Lung (tissue), 9 donors: ENCODE measurements at regions not wholly inside any gene's neighbourhood (a gene's known extent, or its start where the extent isn't known, plus 50 kb on each side); places are given as distances from the start of the nearest gene placed in this dataset.
"Not testable (repeated sequence)": the region's sequence is repeated elsewhere in the genome, so short reads cannot be mapped to it uniquely, and the experiment has no call there.

Experiments
- ATAC-seq: fragments of 200-7000 bp; cut with Tn5 transposase; one replicate; pipeline ENCODE4 v1.9.1; 2020; ENCODE audit warnings: moderate number of reproducible peaks; ENCODE audit not compliant: insufficient read depth, low FRiP score
- DNase-seq, 3 donors: peaks; one replicate each; pipeline ENCODE4 v3.0.0-alpha.2; 2013 to 2017
- H3K27ac ChIP-seq, 2 donors: one replicate each; pipeline ENCODE4 v1.5.1; 2013; ENCODE audit warnings: mild to moderate bottlenecking in 2 of 2, moderate library complexity in 2 of 2, control low read depth in 1 of 2, inconsistent platforms in 1 of 2, low read depth in 1 of 2, low read length in 1 of 2
- H3K27me3 ChIP-seq, 3 donors: one replicate each; pipeline ENCODE4 v1.5.1; 2013; ENCODE audit warnings: low read length in 2 of 3; ENCODE audit not compliant: control insufficient read depth in 3 of 3, insufficient read depth in 3 of 3
- H3K36me3 ChIP-seq, 4 donors: one replicate each; pipeline ENCODE4 v1.5.1; 2013; ENCODE audit warnings: low read length in 4 of 4, mild to moderate bottlenecking in 1 of 4, moderate library complexity in 1 of 4; ENCODE audit not compliant: control insufficient read depth in 4 of 4, insufficient read depth in 4 of 4
- H3K4me1 ChIP-seq, 5 donors: one replicate each; pipeline ENCODE4 v1.5.1; 2013; ENCODE audit warnings: low read length in 5 of 5, mild to moderate bottlenecking in 2 of 5, moderate library complexity in 1 of 5; ENCODE audit not compliant: control insufficient read depth in 5 of 5, insufficient read depth in 5 of 5
- H3K4me3 ChIP-seq: one replicate; pipeline ENCODE4 v1.5.1; 2013; ENCODE audit warnings: mild to moderate bottlenecking, control low read depth, moderate library complexity
- H3K9ac ChIP-seq, 2 donors: one replicate each; pipeline ENCODE4 v1.5.1; 2013; ENCODE audit warnings: low read length in 2 of 2, control low read depth in 1 of 2; ENCODE audit not compliant: insufficient read depth in 1 of 2
- H3K9me3 ChIP-seq, 4 donors: one replicate each; pipeline ENCODE4 v1.5.1; 2013; ENCODE audit warnings: low read length in 3 of 4, mild to moderate bottlenecking in 1 of 4, moderate library complexity in 1 of 4; ENCODE audit not compliant: control insufficient read depth in 4 of 4, insufficient read depth in 3 of 4
- WGBS, 2 donors: extraction: QIAGEN DNeasy Blood & Tissue Kit; methylation state at CpG; one replicate each; pipeline ENCODE4 v1.1.7; 2013; 5-methylcytosine and 5-hydroxymethylcytosine counted together
- donor health status: Bipolar disorder and iron deficiency.
- donor health status: healthy.
- donor health status: DM: yes; HTN: yes; CAD: no.

DNA sequence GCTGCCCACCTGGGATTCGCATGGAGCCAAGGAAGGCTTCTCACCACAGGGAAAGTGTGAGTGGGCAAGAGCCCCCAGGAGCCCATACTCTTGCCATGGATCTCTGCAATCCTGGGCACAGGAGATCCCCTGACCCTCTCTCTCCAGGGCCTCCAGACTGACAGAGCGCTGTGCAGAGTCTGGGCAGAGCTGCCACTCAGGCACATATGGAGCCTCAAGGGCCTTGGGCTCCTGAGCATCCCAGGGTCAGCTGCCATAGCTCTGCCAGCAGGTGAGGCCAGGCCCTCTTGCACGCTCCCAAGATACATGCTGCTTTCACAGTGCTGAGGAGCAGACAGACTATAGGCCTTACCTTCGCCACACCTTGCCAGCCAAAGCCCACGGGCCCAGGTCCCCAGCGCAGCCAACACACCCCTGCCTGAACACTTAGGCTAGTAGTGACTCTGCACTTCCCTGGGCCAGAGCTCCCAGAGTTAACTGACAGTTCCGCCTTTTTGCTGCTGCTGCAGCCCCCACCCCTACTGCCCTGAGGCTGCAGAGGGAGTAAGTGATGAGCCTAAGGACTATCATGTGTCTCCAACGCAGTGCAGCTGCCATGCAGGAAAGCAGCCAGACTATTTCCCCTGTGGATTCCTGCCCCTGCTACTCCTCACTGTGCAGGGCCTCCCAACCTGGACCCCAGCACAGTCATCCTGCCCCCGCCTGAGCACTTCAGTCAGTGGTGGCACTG, 323.2 kb downstream of the SPATA31A1 start:
- H3K27me3 ChIP-seq, H3K36me3 ChIP-seq, DNase-seq, H3K9me3 ChIP-seq, H3K4me3 ChIP-seq, H3K27ac ChIP-seq, H3K9ac ChIP-seq, ATAC-seq, H3K4me1 ChIP-seq: not testable (repeated sequence)
- no CpG with 5 or more reads among the region's 9 CpGs for WGBS, 2 donors

DNA sequence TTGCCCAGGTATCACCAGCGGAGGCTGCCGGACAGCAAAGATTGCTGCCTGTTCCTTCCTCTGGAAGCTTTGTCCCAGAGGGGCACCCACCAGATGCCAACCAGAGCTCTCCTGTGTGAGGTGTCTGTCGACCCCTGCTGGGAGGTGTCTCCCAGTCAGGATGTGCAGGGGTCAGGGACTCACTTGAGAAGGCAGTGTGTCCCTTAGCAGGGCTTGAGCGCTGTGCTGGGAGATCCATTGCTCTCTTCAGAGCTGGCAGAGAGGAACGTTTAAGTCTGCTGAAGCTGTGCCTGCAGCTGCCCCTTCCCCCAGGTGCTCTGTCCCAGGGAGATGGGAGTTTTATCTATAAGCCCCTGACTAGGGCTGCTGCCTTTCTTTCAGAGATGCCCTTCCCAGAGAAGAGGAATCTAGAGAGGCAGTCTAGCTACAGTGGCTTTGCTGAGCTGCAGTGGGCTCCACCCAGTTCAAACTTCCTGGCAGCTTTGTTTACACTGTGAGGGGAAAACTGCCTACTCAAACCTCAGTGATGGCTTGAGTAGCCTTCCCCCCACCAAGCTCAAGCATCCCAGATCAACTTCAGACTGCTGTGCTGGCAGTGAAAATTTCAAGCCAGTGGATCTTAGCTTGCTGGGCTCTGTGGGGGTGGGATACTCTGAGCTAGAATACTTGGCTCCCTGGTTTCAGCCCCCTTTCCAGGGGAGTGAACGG, 325.4 kb downstream of the SPATA31A1 start:
- H3K27ac ChIP-seq, H3K27me3 ChIP-seq, H3K9me3 ChIP-seq, ATAC-seq, H3K36me3 ChIP-seq, H3K4me1 ChIP-seq, H3K4me3 ChIP-seq, H3K9ac ChIP-seq, DNase-seq: not testable (repeated sequence)
- WGBS, 2 donors = 61% methylated on average over 2 of the region's 6 CpGs; no CpG with 5 or more reads in 1 of the 2 donors

- not testable (repeated sequence) for H3K9ac ChIP-seq, H3K27ac ChIP-seq, DNase-seq, H3K4me1 ChIP-seq, H3K27me3 ChIP-seq, H3K9me3 ChIP-seq, ATAC-seq, H3K4me3 ChIP-seq, H3K36me3 ChIP-seq
- no CpG with 5 or more reads among the region's 2 CpGs for WGBS, 2 donors
Measured at GRCh38 chr9:39728862-39729261, 373.4 kb downstream of the SPATA31A1 start.

DNA sequence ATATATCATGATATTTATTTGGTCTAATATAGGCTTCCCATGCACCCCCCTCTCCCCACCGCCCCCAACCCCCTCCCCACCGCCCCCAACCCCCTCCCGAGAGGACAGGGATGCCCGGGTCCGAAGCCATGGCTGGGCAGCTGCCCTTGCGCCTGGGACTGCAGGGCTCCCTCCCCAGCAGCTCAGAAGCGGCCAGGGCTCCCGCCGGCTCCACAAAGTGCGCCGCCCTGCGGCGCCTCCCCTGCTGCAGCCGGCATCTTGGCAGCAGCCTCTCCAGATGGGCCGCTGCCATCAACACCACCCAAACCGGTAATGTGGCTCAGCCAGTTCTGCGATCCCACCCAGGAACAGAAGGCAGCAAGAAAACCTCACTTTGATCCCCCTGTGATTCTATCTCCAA, 389.4 kb downstream of the SPATA31A1 start:
- not testable (repeated sequence) for H3K36me3 ChIP-seq, H3K9me3 ChIP-seq, H3K9ac ChIP-seq, H3K27me3 ChIP-seq, H3K4me3 ChIP-seq, H3K4me1 ChIP-seq, ATAC-seq, H3K27ac ChIP-seq, DNase-seq
- 30 to 60% methylated on average over 1 to 3 of the region's 17 CpGs for WGBS, 2 donors

DNA sequence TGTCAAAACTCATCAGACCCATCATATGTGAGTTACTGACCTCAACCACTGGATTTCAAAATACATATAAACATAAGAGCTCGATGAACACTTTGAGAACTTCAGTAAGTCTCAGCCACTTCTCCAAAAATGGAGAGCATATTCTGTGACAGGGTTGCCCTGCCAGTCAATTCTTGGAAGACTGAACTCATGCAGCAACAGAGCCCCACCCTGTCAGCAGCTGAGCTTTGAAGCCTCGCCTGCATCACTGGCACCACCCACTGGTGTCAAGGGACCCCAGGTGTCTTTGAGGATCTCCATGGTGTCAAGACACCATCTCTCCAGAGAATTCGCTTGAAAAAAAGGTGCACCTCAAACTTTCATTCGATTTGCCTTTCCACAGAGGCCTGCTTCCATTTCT, 420.1 kb downstream of the SPATA31A1 start:
- H3K27me3 ChIP-seq, H3K4me3 ChIP-seq, H3K9me3 ChIP-seq, DNase-seq, H3K9ac ChIP-seq, H3K27ac ChIP-seq, H3K4me1 ChIP-seq, H3K36me3 ChIP-seq, ATAC-seq: not testable (repeated sequence)
- no CpG with 5 or more reads among the region's 4 CpGs for WGBS, 2 donors

DNA sequence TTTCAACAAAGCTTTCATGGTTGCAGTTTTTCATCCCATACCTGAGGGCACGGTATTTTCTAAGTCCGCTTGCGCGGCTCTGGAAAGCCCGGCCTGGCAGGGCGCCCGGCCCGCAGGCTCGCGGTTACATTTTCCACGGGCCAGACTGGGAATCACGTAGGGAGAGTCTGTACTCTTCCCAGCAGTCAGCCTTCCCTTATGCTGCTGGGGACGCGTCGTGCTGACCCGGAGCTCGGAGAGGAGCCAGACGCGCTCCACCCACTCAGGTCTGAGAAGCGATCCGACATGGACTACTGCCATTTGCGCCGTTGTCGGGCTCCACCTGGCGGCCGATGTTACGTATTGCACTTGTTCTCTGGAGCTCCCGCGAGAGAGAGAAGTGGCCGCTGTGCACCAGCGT, 435.9 kb downstream of the SPATA31A1 start:
- H3K4me3 ChIP-seq, H3K27ac ChIP-seq, H3K9me3 ChIP-seq, H3K27me3 ChIP-seq, H3K4me1 ChIP-seq, H3K36me3 ChIP-seq, DNase-seq, H3K9ac ChIP-seq: not testable (repeated sequence)
- WGBS, 2 donors = 5 to 8% methylated on average over 15 to 18 of the region's 31 CpGs
- ATAC-seq = peak; percentile 100

- not testable (repeated sequence) for H3K27me3 ChIP-seq, H3K4me3 ChIP-seq, DNase-seq, H3K4me1 ChIP-seq, H3K9ac ChIP-seq, ATAC-seq, H3K27ac ChIP-seq, H3K36me3 ChIP-seq, H3K9me3 ChIP-seq
- WGBS, 2 donors = 88 to 91% methylated on average over 2 of the region's 8 CpGs
Measured at GRCh38 chr9:39797935-39798334, 442.5 kb downstream of the SPATA31A1 start.

DNA sequence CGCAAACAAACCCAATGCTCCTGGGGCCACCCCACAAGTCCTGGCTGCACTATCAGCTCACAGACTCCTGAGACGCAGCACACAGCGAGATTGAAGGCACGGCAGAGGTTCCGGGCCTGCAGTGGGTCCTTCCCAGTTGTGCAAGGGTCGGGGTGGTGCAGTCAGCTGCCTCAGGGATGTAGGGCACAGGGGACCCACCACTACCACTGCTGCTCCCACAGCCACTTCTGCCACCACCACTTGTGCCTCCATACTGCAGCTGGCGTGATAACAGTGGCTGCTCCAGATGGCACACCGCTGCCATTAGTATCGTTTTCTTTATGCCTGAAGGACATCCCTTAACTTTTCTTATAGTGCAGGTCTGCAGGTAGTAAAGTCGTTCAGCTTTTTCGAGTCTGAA, 443.8 kb downstream of the SPATA31A1 start:
- DNase-seq, H3K27me3 ChIP-seq, H3K4me1 ChIP-seq, H3K4me3 ChIP-seq, ATAC-seq, H3K9me3 ChIP-seq, H3K36me3 ChIP-seq, H3K9ac ChIP-seq, H3K27ac ChIP-seq: not testable (repeated sequence)
- WGBS, 2 donors = 93 to 95% methylated on average over 6 to 8 of the region's 11 CpGs
